Erythroblast (primary cell): ENCODE measurements at regions not wholly inside any gene's neighbourhood (a gene's known extent, or its start where the extent isn't known, plus 50 kb on each side); places are given as distances from the start of the nearest gene placed in this dataset.

Source experiments
- GATA1 ChIP-seq: IDR thresholded peaks from 2 replicates; pipeline ENCODE4 v1.6.1; 2011; ENCODE audit warnings: low read depth, mild to moderate bottlenecking, control low read depth, low read length, moderate library complexity
- POLR2A ChIP-seq: IDR thresholded peaks from 2 replicates; pipeline ENCODE4 v1.6.1; 2011; ENCODE audit warnings: mild to moderate bottlenecking, low read length

- TF ChIP-seq POLR2A = no peak
- no peak for TF ChIP-seq GATA1
Measured at GRCh38 chr9:36731068-36731956, 158.6 kb downstream of the MELK start.
